Vagina (tissue), 2 donors: ENCODE measurements at regions not wholly inside any gene's neighbourhood (a gene's known extent, or its start where the extent isn't known, plus 50 kb on each side); places are given as distances from the start of the nearest gene placed in this dataset.

ENCODE experiments used
- DNase-seq, 2 donors: peaks; one replicate each; pipeline ENCODE4 v3.0.0-alpha.2; 2017; ENCODE audit errors: extremely low spot score in 2 of 2
- H3K27ac ChIP-seq: fragments of 200-600 bp; sonication (generic); one replicate; pipeline ENCODE4 v1.5.1; 2019
- H3K27me3 ChIP-seq: fragments of 200-600 bp; sonication (generic); one replicate; pipeline ENCODE4 v1.5.1; 2019
- H3K36me3 ChIP-seq, 2 donors: fragments of 200-600 bp; sonication (generic); one replicate each; pipeline ENCODE4 v1.5.1; 2017 to 2019
- H3K4me1 ChIP-seq: fragments of 200-600 bp; sonication (generic); one replicate; pipeline ENCODE4 v1.5.1; 2019
- H3K4me3 ChIP-seq, 2 donors: fragments of 200-600 bp; sonication (generic); 1 replicate in 1 of 2; 2 replicates in 1 of 2; pipeline ENCODE4 v1.5.1; 2016 to 2019
- H3K9me3 ChIP-seq: fragments of 200-600 bp; sonication (generic); one replicate; pipeline ENCODE4 v1.5.1; 2019
- POLR2A ChIP-seq, 2 donors: fragments of 450-650 bp; IDR thresholded peaks; one replicate each; pipeline ENCODE4 v1.6.1; 2017; ENCODE audit warnings: antibody characterized with exemption in 2 of 2, mild to moderate bottlenecking in 2 of 2, moderate library complexity in 2 of 2
- POLR2AphosphoS5 ChIP-seq, 2 donors: sonication (generic); formaldehyde crosslinking; IDR thresholded peaks; one replicate each; pipeline ENCODE4 v1.9.0; 2017; ENCODE audit warnings: antibody characterized with exemption in 2 of 2, mild to moderate bottlenecking in 2 of 2, low read depth in 1 of 2; ENCODE audit not compliant: insufficient read depth in 1 of 2
- intact Hi-C: fragments of 100-400 bp; cut with DNase I; formaldehyde crosslinking; loops from one replicate; pipeline ENCODE4 v1.15.1; 2023
- TF ChIP-seq, protein P1 (sequence below), 3 experiments: fragments of 450-650 bp in 2 of 3; fragments of 200-600 bp in 1 of 3; sonication (generic) in 1 of 3; IDR thresholded peaks; one replicate each; pipeline ENCODE4 v1.5.1; 2017 to 2019; ENCODE audit warnings: antibody characterized with exemption in 3 of 3, mild to moderate bottlenecking in 2 of 3, moderate library complexity in 2 of 3

GRCh38 chrX:9318766-9319165, 146.1 kb upstream of the TBL1X start:
- Histone ChIP-seq H3K27ac (no peak overlapping the region), H3K4me3 (no peak overlapping the region), H3K9me3 (no peaks in the 10 kb centered on the region), H3K4me1 (no peaks in the 10 kb centered on the region), H3K36me3 (no peaks in the 10 kb centered on the region), H3K27me3 (no peaks in the 10 kb centered on the region)
- no peak for DNase-seq
- TF ChIP-seq, protein P1, sequence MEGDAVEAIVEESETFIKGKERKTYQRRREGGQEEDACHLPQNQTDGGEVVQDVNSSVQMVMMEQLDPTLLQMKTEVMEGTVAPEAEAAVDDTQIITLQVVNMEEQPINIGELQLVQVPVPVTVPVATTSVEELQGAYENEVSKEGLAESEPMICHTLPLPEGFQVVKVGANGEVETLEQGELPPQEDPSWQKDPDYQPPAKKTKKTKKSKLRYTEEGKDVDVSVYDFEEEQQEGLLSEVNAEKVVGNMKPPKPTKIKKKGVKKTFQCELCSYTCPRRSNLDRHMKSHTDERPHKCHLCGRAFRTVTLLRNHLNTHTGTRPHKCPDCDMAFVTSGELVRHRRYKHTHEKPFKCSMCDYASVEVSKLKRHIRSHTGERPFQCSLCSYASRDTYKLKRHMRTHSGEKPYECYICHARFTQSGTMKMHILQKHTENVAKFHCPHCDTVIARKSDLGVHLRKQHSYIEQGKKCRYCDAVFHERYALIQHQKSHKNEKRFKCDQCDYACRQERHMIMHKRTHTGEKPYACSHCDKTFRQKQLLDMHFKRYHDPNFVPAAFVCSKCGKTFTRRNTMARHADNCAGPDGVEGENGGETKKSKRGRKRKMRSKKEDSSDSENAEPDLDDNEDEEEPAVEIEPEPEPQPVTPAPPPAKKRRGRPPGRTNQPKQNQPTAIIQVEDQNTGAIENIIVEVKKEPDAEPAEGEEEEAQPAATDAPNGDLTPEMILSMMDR (IDR thresholded peaks at IDR 0.05) = no peak
- TF ChIP-seq POLR2AphosphoS5 (IDR thresholded peaks at IDR 0.05; ENCODE audit: insufficient read depth in 1 of 2, low read depth in 1 of 2) = no peak
- no peak for TF ChIP-seq POLR2A (IDR thresholded peaks at IDR 0.05)
- intact Hi-C loops = no loop called here

DNA sequence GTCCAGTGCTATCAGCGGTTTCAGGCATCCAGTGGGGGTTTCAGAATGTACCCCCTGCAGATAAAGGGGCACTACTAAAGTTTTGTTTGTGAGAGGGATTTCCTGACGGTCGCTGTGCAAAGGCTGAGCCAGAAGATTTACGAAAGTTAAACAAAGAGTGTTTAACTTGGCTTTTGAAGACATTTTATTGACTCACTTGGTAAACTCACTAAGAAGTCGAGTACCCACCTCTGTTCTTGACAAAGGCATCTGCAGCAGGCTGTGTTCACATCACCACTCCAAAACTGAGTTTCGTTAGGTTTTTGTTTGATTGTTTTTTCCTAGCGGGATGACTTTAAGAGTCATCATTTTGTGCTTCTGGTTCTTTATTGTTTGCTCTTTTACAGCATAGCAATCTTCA, 143.9 kb upstream of the TBL1X start:
- Histone ChIP-seq H3K4me3 (no peak overlapping the region), H3K27ac (no peak overlapping the region), H3K9me3 (no peaks in the 10 kb centered on the region), H3K36me3 (no peaks in the 10 kb centered on the region), H3K27me3 (no peaks in the 10 kb centered on the region), H3K4me1 (no peaks in the 10 kb centered on the region)
- TF ChIP-seq, protein P1 (IDR thresholded peaks at IDR 0.05) = no peak
- no peak for TF ChIP-seq POLR2A (IDR thresholded peaks at IDR 0.05)
- TF ChIP-seq POLR2AphosphoS5 (IDR thresholded peaks at IDR 0.05; ENCODE audit: insufficient read depth in 1 of 2, low read depth in 1 of 2) = no peak
- DNase-seq = no peak
- intact Hi-C loops = no loop called here

- no peaks in the 10 kb centered on the region for H3K36me3 ChIP-seq
- no peak overlapping the region for H3K4me3 ChIP-seq
- no peaks in the 10 kb centered on the region for H3K4me1 ChIP-seq
- no peaks in the 10 kb centered on the region for H3K27me3 ChIP-seq
- intact Hi-C loops = no loop called here
- no peaks in the 10 kb centered on the region for H3K9me3 ChIP-seq
- TF ChIP-seq, protein P1 (IDR thresholded peaks at IDR 0.05) = no peak
- TF ChIP-seq POLR2AphosphoS5 (IDR thresholded peaks at IDR 0.05; ENCODE audit: insufficient read depth in 1 of 2, low read depth in 1 of 2) = no peak
- no peak for TF ChIP-seq POLR2A (IDR thresholded peaks at IDR 0.05)
- DNase-seq = no peak
- H3K27ac ChIP-seq = no peak overlapping the region
Measured at GRCh38 chrX:9324676-9325075, 140.2 kb upstream of the TBL1X start.

- intact Hi-C loops = no loop called here
- H3K27ac ChIP-seq = no peak overlapping the region
- H3K4me1 ChIP-seq = no peaks in the 10 kb centered on the region
- no peak for DNase-seq
- H3K9me3 ChIP-seq = no peaks in the 10 kb centered on the region
- H3K4me3 ChIP-seq = no peak overlapping the region
- TF ChIP-seq POLR2A (IDR thresholded peaks at IDR 0.05) = no peak
- TF ChIP-seq, protein P1 (IDR thresholded peaks at IDR 0.05) = no peak
- no peaks in the 10 kb centered on the region for H3K36me3 ChIP-seq
- no peaks in the 10 kb centered on the region for H3K27me3 ChIP-seq
Measured at GRCh38 chrX:9326369-9326768, 138.5 kb upstream of the TBL1X start.

GRCh38 chrX:9327086-9327746, 137.6 kb upstream of the TBL1X start:
- no peaks in the 10 kb centered on the region for H3K4me1 ChIP-seq
- no peaks in the 10 kb centered on the region for H3K9me3 ChIP-seq
- TF ChIP-seq POLR2A (IDR thresholded peaks at IDR 0.05) (no peak), POLR2AphosphoS5 (IDR thresholded peaks at IDR 0.05; ENCODE audit: insufficient read depth in 1 of 2, low read depth in 1 of 2) (no peak)
- TF ChIP-seq, protein P1 (IDR thresholded peaks at IDR 0.05) = no peak
- H3K27ac ChIP-seq = no peak overlapping the region
- intact Hi-C loops = no loop called here
- no peaks in the 10 kb centered on the region for H3K36me3 ChIP-seq
- H3K4me3 ChIP-seq = no peak overlapping the region
- H3K27me3 ChIP-seq = no peaks in the 10 kb centered on the region
- no peak for DNase-seq
